Neural cell (in vitro differentiated cells): ENCODE measurements at regions not wholly inside any gene's neighbourhood (a gene's known extent, or its start where the extent isn't known, plus 50 kb on each side); places are given as distances from the start of the nearest gene placed in this dataset.

Experiments
- H2AFZ ChIP-seq: fragments of 200-600, 300-800 bp; sonication (generic), shearing (Covaris generic); 2 replicates; pipeline ENCODE4 v1.6.0; 2014; ENCODE audit warnings: low read depth, mild to moderate bottlenecking, antibody characterized with exemption, low read length, moderate library complexity
- H3F3A ChIP-seq: fragments of 200-600 bp; shearing (Covaris generic); 2 replicates; pipeline ENCODE4 v1.6.1; 2016; ENCODE audit warnings: mild to moderate bottlenecking, moderate library complexity, mixed read lengths, antibody characterized with exemption, low read length; ENCODE audit not compliant: insufficient read depth, poor library complexity, severe bottlenecking
- H3K27ac ChIP-seq: fragments of 200-600, 300-800 bp; sonication (generic), shearing (Covaris generic); 2 replicates; pipeline ENCODE4 v1.5.1; 2014; ENCODE audit warnings: mild to moderate bottlenecking, low read length, moderate library complexity
- H3K27me3 ChIP-seq: fragments of 300-800, 200-600 bp; sonication (generic), shearing (Covaris generic); 2 replicates; pipeline ENCODE4 v1.6.0; 2014; ENCODE audit warnings: mild to moderate bottlenecking, low read depth, low read length, moderate library complexity; ENCODE audit not compliant: insufficient read depth
- H3K36me3 ChIP-seq: fragments of 300-800, 200-600 bp; sonication (generic), shearing (Covaris generic); 2 replicates; pipeline ENCODE4 v1.5.1; 2014; ENCODE audit warnings: mild to moderate bottlenecking, antibody characterized with exemption, low read length, moderate library complexity; ENCODE audit not compliant: insufficient read depth
- H3K4me2 ChIP-seq: fragments of 300-800, 200-600 bp; sonication (generic), shearing (Covaris generic); 2 replicates; pipeline ENCODE4 v1.6.0; 2014; ENCODE audit warnings: mild to moderate bottlenecking, low read length
- H3K4me3 ChIP-seq: fragments of 300-800, 200-600 bp; sonication (generic), shearing (Covaris generic); 2 replicates; pipeline ENCODE4 v1.5.1; 2014; ENCODE audit warnings: mild to moderate bottlenecking, low read length, moderate library complexity
- H3K79me2 ChIP-seq: fragments of 200-600 bp; shearing (Covaris generic); replicated peaks from 2 replicates; pipeline ENCODE4 v1.6.0; 2014; ENCODE audit warnings: mild to moderate bottlenecking, low read length, moderate library complexity; ENCODE audit not compliant: insufficient read depth
- H3K9ac ChIP-seq: fragments of 300-800, 200-600 bp; sonication (generic), shearing (Covaris generic); 2 replicates; pipeline ENCODE4 v1.6.1; 2016; ENCODE audit warnings: mild to moderate bottlenecking, low read length, mixed read lengths
- H3K9me2 ChIP-seq: fragments of 200-600 bp; shearing (Covaris generic); 2 replicates; pipeline ENCODE4 v1.6.1; 2016; ENCODE audit warnings: mild to moderate bottlenecking, low read length, mixed read lengths; ENCODE audit not compliant: insufficient read depth
- H3K9me3 ChIP-seq: fragments of 200-600, 300-800 bp; sonication (generic), shearing (Covaris generic); 2 replicates; pipeline ENCODE4 v1.6.1; 2016; ENCODE audit warnings: mild to moderate bottlenecking, mixed run types, low read length, moderate library complexity, mixed read lengths
- H4K20me1 ChIP-seq: fragments of 200-600 bp; shearing (Covaris generic); 2 replicates; pipeline ENCODE4 v1.6.1; 2016; ENCODE audit warnings: mild to moderate bottlenecking, mixed run types; ENCODE audit not compliant: insufficient read depth
- CTCF ChIP-seq: fragments of 450-650 bp; IDR thresholded peaks from 2 replicates; pipeline ENCODE4 v1.5.1; 2014; ENCODE audit warnings: antibody characterized with exemption, mild to moderate bottlenecking, moderate library complexity; ENCODE audit not compliant: poor library complexity, severe bottlenecking
- EP300 ChIP-seq: fragments of 450-650 bp; conservative IDR thresholded peaks from 2 replicates; pipeline ENCODE4 v1.6.1; 2014; ENCODE audit warnings: antibody characterized with exemption, mild to moderate bottlenecking, moderate library complexity; ENCODE audit not compliant: poor library complexity, severe bottlenecking
- EZH2 ChIP-seq: fragments of 200-600, 300-800 bp; shearing (Covaris generic), sonication (generic); IDR thresholded peaks from 2 replicates; pipeline ENCODE4 v1.6.1; 2014; ENCODE audit warnings: antibody characterized with exemption, low read length, borderline replicate concordance, mild to moderate bottlenecking; ENCODE audit not compliant: insufficient read depth, poor library complexity, severe bottlenecking
- MXI1 ChIP-seq: fragments of 450-650 bp; conservative IDR thresholded peaks from 2 replicates; pipeline ENCODE4 v1.6.1; 2014; ENCODE audit warnings: antibody characterized with exemption, mild to moderate bottlenecking; ENCODE audit not compliant: poor library complexity, severe bottlenecking
- POLR2AphosphoS5 ChIP-seq: IDR thresholded peaks from 2 replicates; pipeline ENCODE4 v1.6.1; 2012
- RAD21 ChIP-seq: fragments of 450-650 bp; conservative IDR thresholded peaks from 2 replicates; pipeline ENCODE4 v1.6.1; 2014; ENCODE audit warnings: antibody characterized with exemption, mild to moderate bottlenecking, moderate library complexity
- SMC3 ChIP-seq: fragments of 450-650 bp; conservative IDR thresholded peaks from 2 replicates; pipeline ENCODE4 v1.6.1; 2014; ENCODE audit warnings: antibody characterized with exemption, mild to moderate bottlenecking, moderate library complexity; ENCODE audit not compliant: poor library complexity
- TAF1 ChIP-seq: IDR thresholded peaks from 2 replicates; pipeline ENCODE4 v1.6.1; 2012; ENCODE audit warnings: low read depth
- TF ChIP-seq, protein P1 (sequence below): IDR thresholded peaks from 2 replicates; pipeline ENCODE4 v1.6.1; 2012; ENCODE audit warnings: borderline replicate concordance

- Histone ChIP-seq H3K4me3 (no peak overlapping the region), H3K9me3 (no peaks in the 10 kb centered on the region), H3K9me2 (no peaks in the 10 kb centered on the region), H3K27me3 (no peaks in the 10 kb centered on the region), H3K4me2 (no peak overlapping the region), H2AFZ (no peak overlapping the region), H3K27ac (no peak overlapping the region), H4K20me1 (no peaks in the 10 kb centered on the region), H3K79me2 (no peaks in the 10 kb centered on the region), H3K9ac (no peak overlapping the region), H3K36me3 (no peaks in the 10 kb centered on the region), H3F3A (no peaks in the 10 kb centered on the region)
- TF ChIP-seq CTCF: no peak
- TF ChIP-seq EP300: no peak
- TF ChIP-seq, protein P1, sequence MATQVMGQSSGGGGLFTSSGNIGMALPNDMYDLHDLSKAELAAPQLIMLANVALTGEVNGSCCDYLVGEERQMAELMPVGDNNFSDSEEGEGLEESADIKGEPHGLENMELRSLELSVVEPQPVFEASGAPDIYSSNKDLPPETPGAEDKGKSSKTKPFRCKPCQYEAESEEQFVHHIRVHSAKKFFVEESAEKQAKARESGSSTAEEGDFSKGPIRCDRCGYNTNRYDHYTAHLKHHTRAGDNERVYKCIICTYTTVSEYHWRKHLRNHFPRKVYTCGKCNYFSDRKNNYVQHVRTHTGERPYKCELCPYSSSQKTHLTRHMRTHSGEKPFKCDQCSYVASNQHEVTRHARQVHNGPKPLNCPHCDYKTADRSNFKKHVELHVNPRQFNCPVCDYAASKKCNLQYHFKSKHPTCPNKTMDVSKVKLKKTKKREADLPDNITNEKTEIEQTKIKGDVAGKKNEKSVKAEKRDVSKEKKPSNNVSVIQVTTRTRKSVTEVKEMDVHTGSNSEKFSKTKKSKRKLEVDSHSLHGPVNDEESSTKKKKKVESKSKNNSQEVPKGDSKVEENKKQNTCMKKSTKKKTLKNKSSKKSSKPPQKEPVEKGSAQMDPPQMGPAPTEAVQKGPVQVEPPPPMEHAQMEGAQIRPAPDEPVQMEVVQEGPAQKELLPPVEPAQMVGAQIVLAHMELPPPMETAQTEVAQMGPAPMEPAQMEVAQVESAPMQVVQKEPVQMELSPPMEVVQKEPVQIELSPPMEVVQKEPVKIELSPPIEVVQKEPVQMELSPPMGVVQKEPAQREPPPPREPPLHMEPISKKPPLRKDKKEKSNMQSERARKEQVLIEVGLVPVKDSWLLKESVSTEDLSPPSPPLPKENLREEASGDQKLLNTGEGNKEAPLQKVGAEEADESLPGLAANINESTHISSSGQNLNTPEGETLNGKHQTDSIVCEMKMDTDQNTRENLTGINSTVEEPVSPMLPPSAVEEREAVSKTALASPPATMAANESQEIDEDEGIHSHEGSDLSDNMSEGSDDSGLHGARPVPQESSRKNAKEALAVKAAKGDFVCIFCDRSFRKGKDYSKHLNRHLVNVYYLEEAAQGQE: no peak
- TF ChIP-seq TAF1: no peak
- no peak for TF ChIP-seq RAD21
- no peak for TF ChIP-seq POLR2AphosphoS5
- no peak for TF ChIP-seq MXI1
- TF ChIP-seq SMC3: no peak
- no peak for TF ChIP-seq EZH2
These were observed 898.1 kb downstream of the TYW1 start for GRCh38 chr7:67894746-67895145.

DNA sequence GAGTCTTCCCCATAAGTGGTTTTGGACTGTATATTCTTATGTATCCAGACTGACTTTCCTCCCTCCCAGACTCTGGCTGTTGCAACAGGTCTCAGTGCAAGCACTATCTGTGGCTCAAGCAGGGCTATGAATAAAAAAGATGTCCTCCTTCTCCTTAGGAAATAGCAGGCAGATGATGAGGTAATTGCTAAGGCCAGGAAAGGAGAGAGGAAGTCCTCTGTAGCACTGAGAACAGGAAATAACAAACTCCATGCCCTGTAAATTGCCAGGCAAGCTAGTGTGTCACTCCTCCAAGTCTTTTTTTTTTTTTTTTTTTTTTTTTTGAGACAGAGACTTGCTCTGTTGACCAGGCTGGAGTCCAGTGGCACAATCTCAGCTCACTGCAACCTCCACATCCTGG lies 900.1 kb downstream of the TYW1 start:
- Histone ChIP-seq H3K27me3 (no peaks in the 10 kb centered on the region), H3K9me3 (no peaks in the 10 kb centered on the region), H4K20me1 (no peaks in the 10 kb centered on the region), H3K9me2 (no peaks in the 10 kb centered on the region), H3K9ac (no peak overlapping the region), H3K79me2 (no peaks in the 10 kb centered on the region), H3F3A (no peaks in the 10 kb centered on the region), H3K36me3 (no peaks in the 10 kb centered on the region), H3K4me2 (no peak overlapping the region), H3K4me3 (no peak overlapping the region), H2AFZ (no peak overlapping the region), H3K27ac (no peak overlapping the region)
- TF ChIP-seq RAD21: no peak
- no peak for TF ChIP-seq TAF1
- no peak for TF ChIP-seq EZH2
- TF ChIP-seq EP300: no peak
- no peak for TF ChIP-seq MXI1
- TF ChIP-seq, protein P1: no peak
- no peak for TF ChIP-seq POLR2AphosphoS5
- no peak for TF ChIP-seq SMC3
- no peak for TF ChIP-seq CTCF
